Neural progenitor cell (in vitro differentiated cells): ENCODE measurements at regions not wholly inside any gene's neighbourhood (a gene's known extent, or its start where the extent isn't known, plus 50 kb on each side); places are given as distances from the start of the nearest gene placed in this dataset.

Experiments used
- EZH2phosphoT487 ChIP-seq: fragments of 200-600 bp; sonication (generic); IDR thresholded peaks from 2 replicates; pipeline ENCODE4 v1.6.1; 2017; ENCODE audit warnings: antibody characterized with exemption
- TF ChIP-seq, protein P1 (sequence below): fragments of 200-600 bp; sonication (generic); IDR thresholded peaks from 2 replicates; pipeline ENCODE4 v1.5.1; 2017; ENCODE audit warnings: antibody characterized with exemption, mild to moderate bottlenecking

DNA sequence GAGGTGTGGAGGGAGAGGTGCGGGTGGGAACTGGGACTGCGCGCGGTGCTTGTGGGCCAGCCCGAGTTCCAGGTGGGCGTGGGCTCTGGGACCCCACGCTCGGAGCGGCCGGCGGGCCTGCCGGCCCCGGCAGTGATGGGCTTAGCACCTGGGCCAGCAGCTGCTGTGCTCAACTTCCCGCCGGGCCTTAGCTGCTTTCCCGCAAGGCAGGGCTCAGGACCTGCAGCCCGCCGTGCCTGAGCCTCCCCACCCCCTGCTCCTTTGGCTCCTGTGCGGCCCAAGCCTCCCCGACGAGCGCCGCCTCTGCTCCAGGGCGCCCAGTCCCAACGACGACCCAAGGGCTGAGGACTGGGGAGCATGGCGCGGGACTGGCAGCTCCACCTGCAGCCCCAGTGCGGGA is 232.7 kb downstream of the FGFR2 start:
- TF ChIP-seq, protein P1, sequence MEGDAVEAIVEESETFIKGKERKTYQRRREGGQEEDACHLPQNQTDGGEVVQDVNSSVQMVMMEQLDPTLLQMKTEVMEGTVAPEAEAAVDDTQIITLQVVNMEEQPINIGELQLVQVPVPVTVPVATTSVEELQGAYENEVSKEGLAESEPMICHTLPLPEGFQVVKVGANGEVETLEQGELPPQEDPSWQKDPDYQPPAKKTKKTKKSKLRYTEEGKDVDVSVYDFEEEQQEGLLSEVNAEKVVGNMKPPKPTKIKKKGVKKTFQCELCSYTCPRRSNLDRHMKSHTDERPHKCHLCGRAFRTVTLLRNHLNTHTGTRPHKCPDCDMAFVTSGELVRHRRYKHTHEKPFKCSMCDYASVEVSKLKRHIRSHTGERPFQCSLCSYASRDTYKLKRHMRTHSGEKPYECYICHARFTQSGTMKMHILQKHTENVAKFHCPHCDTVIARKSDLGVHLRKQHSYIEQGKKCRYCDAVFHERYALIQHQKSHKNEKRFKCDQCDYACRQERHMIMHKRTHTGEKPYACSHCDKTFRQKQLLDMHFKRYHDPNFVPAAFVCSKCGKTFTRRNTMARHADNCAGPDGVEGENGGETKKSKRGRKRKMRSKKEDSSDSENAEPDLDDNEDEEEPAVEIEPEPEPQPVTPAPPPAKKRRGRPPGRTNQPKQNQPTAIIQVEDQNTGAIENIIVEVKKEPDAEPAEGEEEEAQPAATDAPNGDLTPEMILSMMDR, result no peak
- no peak for TF ChIP-seq EZH2phosphoT487
